Mesendoderm (in vitro differentiated cells): ENCODE measurements at regions not wholly inside any gene's neighbourhood (a gene's known extent, or its start where the extent isn't known, plus 50 kb on each side); places are given as distances from the start of the nearest gene placed in this dataset.

Experiments used
- DNase-seq: peaks from one replicate; pipeline ENCODE4 v3.0.0; 2013
- H2AK5ac ChIP-seq: 2 replicates; pipeline ENCODE4 v1.6.1; 2013; ENCODE audit warnings: low read length, inconsistent platforms
- H2BK120ac ChIP-seq: 2 replicates; pipeline ENCODE4 v1.6.1; 2013; ENCODE audit warnings: low read depth, mild to moderate bottlenecking, low read length, moderate library complexity, mixed read lengths
- H2BK15ac ChIP-seq: replicated peaks from 2 replicates; pipeline ENCODE4 v1.6.1; 2013; ENCODE audit warnings: low read depth, mild to moderate bottlenecking, moderate library complexity
- H2BK5ac ChIP-seq: 2 replicates; pipeline ENCODE4 v1.6.1; 2013; ENCODE audit warnings: low read length, inconsistent platforms
- H3K18ac ChIP-seq: 2 replicates; pipeline ENCODE4 v1.6.1; 2013; ENCODE audit warnings: mild to moderate bottlenecking, low read length, mixed read lengths
- H3K23ac ChIP-seq: one replicate; pipeline ENCODE4 v1.6.1; 2013; ENCODE audit warnings: low read length
- H3K27ac ChIP-seq: 2 replicates; pipeline ENCODE4 v1.5.1; 2013; ENCODE audit warnings: low read depth, mild to moderate bottlenecking, inconsistent platforms, low read length, moderate library complexity
- H3K27me3 ChIP-seq: 2 replicates; pipeline ENCODE4 v1.6.1; 2013; ENCODE audit warnings: low read length, control low read depth, mild to moderate bottlenecking, inconsistent platforms; ENCODE audit not compliant: insufficient read depth, poor library complexity
- H3K36me3 ChIP-seq: 2 replicates; pipeline ENCODE4 v1.6.1; 2013; ENCODE audit warnings: low read length, inconsistent platforms; ENCODE audit not compliant: control insufficient read depth, insufficient read depth
- H3K4ac ChIP-seq: one replicate; pipeline ENCODE4 v1.6.1; 2013; ENCODE audit warnings: low read depth, mild to moderate bottlenecking, low read length, moderate library complexity
- H3K4me1 ChIP-seq: 2 replicates; pipeline ENCODE4 v1.6.1; 2013; ENCODE audit warnings: low read depth, low read length, inconsistent platforms; ENCODE audit not compliant: control insufficient read depth
- H3K4me2 ChIP-seq: 2 replicates; pipeline ENCODE4 v1.6.1; 2013; ENCODE audit warnings: low read length
- H3K4me3 ChIP-seq: 2 replicates; pipeline ENCODE4 v1.5.1; 2013; ENCODE audit warnings: mild to moderate bottlenecking, low read length
- H3K56ac ChIP-seq: one replicate; pipeline ENCODE4 v1.6.1; 2013; ENCODE audit warnings: low read length
- H3K79me1 ChIP-seq: 2 replicates; pipeline ENCODE4 v1.6.1; 2013; ENCODE audit warnings: low read length, inconsistent platforms
- H3K79me2 ChIP-seq: 2 replicates; pipeline ENCODE4 v1.6.1; 2013; ENCODE audit warnings: mild to moderate bottlenecking, low read length; ENCODE audit not compliant: control insufficient read depth, insufficient read depth
- H3K9ac ChIP-seq: 2 replicates; pipeline ENCODE4 v1.6.1; 2013; ENCODE audit warnings: low read length, inconsistent platforms
- H4K5ac ChIP-seq: one replicate; pipeline ENCODE4 v1.6.1; 2013; ENCODE audit warnings: low read length
- H4K8ac ChIP-seq: one replicate; pipeline ENCODE4 v1.6.1; 2013; ENCODE audit warnings: low read depth, mild to moderate bottlenecking, control low read depth, low read length, moderate library complexity
- WGBS: extraction: QIAGEN DNeasy Blood & Tissue Kit; methylation state at CpG from one replicate; pipeline ENCODE4 v1.1.7; 2013; ENCODE audit warnings: low lambda C conversion rate, missing lambda C conversion rate; ENCODE audit not compliant: insufficient coverage; ENCODE audit errors: extremely low coverage; 5-methylcytosine and 5-hydroxymethylcytosine counted together

DNA sequence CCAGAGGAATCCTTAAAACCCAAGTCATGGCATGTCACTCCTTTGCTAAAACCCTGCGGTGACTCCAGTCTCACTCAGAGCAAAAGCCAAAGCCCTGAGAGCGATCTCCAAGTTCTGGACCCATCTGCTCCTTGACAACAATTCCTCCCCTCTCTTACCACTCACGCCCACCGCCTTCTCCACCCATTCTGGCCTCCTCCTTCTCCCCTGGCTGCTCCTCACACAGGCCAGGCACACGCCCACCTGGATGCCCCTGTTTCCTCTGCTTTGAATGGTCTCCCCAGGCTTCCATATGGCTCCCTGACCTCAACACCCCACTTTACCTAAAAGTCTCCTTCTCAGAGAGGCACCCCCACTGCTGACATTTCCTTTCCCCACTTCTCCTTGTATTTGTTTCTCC, 146.1 kb upstream of the LINGO1 start:
- Histone ChIP-seq H3K23ac (no peak overlapping the region), H3K56ac (no peak overlapping the region), H3K36me3 (no peaks in the 10 kb centered on the region), H3K18ac (no peak overlapping the region), H4K8ac (no peak overlapping the region), H3K79me2 (no peaks in the 10 kb centered on the region), H4K5ac (no peak overlapping the region), H3K27ac (no peak overlapping the region), H3K9ac (no peak overlapping the region), H2BK15ac (no peak overlapping the region), H2BK120ac (no peak overlapping the region), H3K4me2 (no peak overlapping the region), H3K27me3 (no peaks in the 10 kb centered on the region), H3K4ac (no peak overlapping the region), H3K4me1 (no peaks in the 10 kb centered on the region), H2BK5ac (no peak overlapping the region), H3K79me1 (no peaks in the 10 kb centered on the region), H2AK5ac (no peak overlapping the region), H3K4me3 (no peak overlapping the region)
- WGBS = no CpG with 5 or more reads among the region's 5 CpGs
- DNase-seq = no peak

- Histone ChIP-seq H3K27me3 (no peaks in the 10 kb centered on the region), H3K9ac (no peak overlapping the region), H2AK5ac (no peak overlapping the region), H4K5ac (no peak overlapping the region), H2BK15ac (no peak overlapping the region), H3K27ac (no peak overlapping the region), H3K4me2 (no peak overlapping the region), H3K36me3 (no peaks in the 10 kb centered on the region), H3K4ac (no peak overlapping the region), H3K4me1 (no peaks in the 10 kb centered on the region), H3K4me3 (no peak overlapping the region), H2BK5ac (no peak overlapping the region), H3K79me1 (no peaks in the 10 kb centered on the region), H3K23ac (no peak overlapping the region), H3K56ac (no peak overlapping the region), H3K18ac (no peak overlapping the region), H2BK120ac (no peak overlapping the region), H3K79me2 (no peaks in the 10 kb centered on the region), H4K8ac (no peak overlapping the region)
- DNase-seq = no peak
- WGBS = no CpG with 5 or more reads among the region's 10 CpGs
Observed at GRCh38 chr15:77775837-77776236, 143.1 kb upstream of the LINGO1 start.

- Histone ChIP-seq H3K27me3 (no peaks in the 10 kb centered on the region), H4K5ac (no peak overlapping the region), H4K8ac (no peak overlapping the region), H3K4me3 (no peak overlapping the region), H3K4me2 (no peak overlapping the region), H3K4me1 (no peaks in the 10 kb centered on the region), H3K36me3 (no peaks in the 10 kb centered on the region), H3K79me2 (no peaks in the 10 kb centered on the region), H3K23ac (no peak overlapping the region), H2AK5ac (no peak overlapping the region), H3K4ac (no peak overlapping the region), H3K9ac (no peak overlapping the region), H3K18ac (no peak overlapping the region), H3K27ac (no peak overlapping the region), H3K79me1 (no peaks in the 10 kb centered on the region), H2BK5ac (no peak overlapping the region), H3K56ac (no peak overlapping the region), H2BK15ac (no peak overlapping the region), H2BK120ac (no peak overlapping the region)
- no peak for DNase-seq
- no CpG with 5 or more reads among the region's 7 CpGs for WGBS
Observed at GRCh38 chr15:77775373-77775772, 142.7 kb upstream of the LINGO1 start.

- Histone ChIP-seq H3K9ac (no peak overlapping the region), H3K36me3 (no peaks in the 10 kb centered on the region), H3K4me1 (no peaks in the 10 kb centered on the region), H3K56ac (no peak overlapping the region), H4K8ac (no peak overlapping the region), H2BK15ac (no peak overlapping the region), H2BK120ac (no peak overlapping the region), H3K4ac (no peak overlapping the region), H2AK5ac (no peak overlapping the region), H3K27me3 (no peaks in the 10 kb centered on the region), H2BK5ac (no peak overlapping the region), H3K79me2 (no peaks in the 10 kb centered on the region), H3K79me1 (no peaks in the 10 kb centered on the region), H3K18ac (no peak overlapping the region), H3K4me3 (no peak overlapping the region), H3K23ac (no peak overlapping the region), H3K27ac (no peak overlapping the region), H4K5ac (no peak overlapping the region), H3K4me2 (no peak overlapping the region)
- DNase-seq = no peak
- no CpG with 5 or more reads among the region's 8 CpGs for WGBS
Observed at GRCh38 chr15:77774350-77774749, 141.6 kb upstream of the LINGO1 start.

- H3K4me1 ChIP-seq = no peaks in the 10 kb centered on the region
- no peak overlapping the region for H4K5ac ChIP-seq
- H3K4me2 ChIP-seq = no peak overlapping the region
- no peaks in the 10 kb centered on the region for H3K79me2 ChIP-seq
- H4K8ac ChIP-seq = no peak overlapping the region
- no peak overlapping the region for H3K27ac ChIP-seq
- no peak overlapping the region for H3K18ac ChIP-seq
- no CpG with 5 or more reads among the region's 5 CpGs for WGBS
- no peak overlapping the region for H2BK15ac ChIP-seq
- H3K9ac ChIP-seq = no peak overlapping the region
- no peak overlapping the region for H2BK5ac ChIP-seq
- no peak overlapping the region for H3K4me3 ChIP-seq
- no peak overlapping the region for H3K56ac ChIP-seq
- no peaks in the 10 kb centered on the region for H3K27me3 ChIP-seq
- H2BK120ac ChIP-seq = no peak overlapping the region
- H3K79me1 ChIP-seq = no peaks in the 10 kb centered on the region
- DNase-seq = no peak
- no peak overlapping the region for H3K4ac ChIP-seq
- H2AK5ac ChIP-seq = no peak overlapping the region
- H3K23ac ChIP-seq = no peak overlapping the region
- no peaks in the 10 kb centered on the region for H3K36me3 ChIP-seq
Observed at GRCh38 chr15:77773903-77774302, 141.2 kb upstream of the LINGO1 start.

DNA sequence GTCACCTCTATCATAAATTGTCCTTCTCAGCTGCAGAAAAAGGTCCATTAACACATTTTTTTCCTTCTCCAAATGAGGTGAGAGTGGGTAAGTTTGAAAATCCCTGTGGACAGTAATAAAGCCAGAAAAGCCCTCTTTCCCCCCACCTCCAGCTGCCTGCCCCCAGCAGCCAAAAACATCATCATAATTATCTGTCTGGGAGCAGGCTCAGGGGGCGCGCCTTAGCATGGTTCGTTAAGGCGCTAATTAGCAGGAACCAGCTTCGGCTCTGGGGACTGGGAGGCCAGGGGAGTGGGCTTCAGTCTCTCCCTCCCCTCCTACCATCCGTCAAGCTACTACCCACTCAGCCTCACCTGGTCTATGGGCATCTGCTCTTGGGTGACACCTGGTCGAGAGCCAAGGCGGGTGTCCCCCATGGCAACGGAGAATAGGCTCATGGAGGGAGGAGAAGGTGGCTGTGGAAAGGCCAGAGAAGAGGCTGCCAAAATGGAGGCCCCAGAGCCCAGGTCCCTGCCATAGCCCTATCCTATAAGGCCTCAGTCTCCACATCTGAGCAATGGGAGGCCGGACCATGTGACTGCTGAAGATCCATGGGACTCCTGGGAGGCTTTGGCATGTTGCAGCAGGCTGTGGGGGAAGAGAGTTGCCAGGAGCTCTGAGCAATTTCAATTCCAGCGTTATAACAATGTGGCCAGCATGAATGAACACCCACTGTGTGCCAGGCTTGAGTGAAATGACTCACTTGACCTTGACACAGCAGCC, 140.1 kb upstream of the LINGO1 start:
- no peak overlapping the region for H3K4me3 ChIP-seq
- no peak for DNase-seq
- no peaks in the 10 kb centered on the region for H3K27me3 ChIP-seq
- no peak overlapping the region for H3K4me2 ChIP-seq
- no peaks in the 10 kb centered on the region for H3K36me3 ChIP-seq
- H2BK15ac ChIP-seq = no peak overlapping the region
- no peaks in the 10 kb centered on the region for H3K79me2 ChIP-seq
- no peak overlapping the region for H2BK120ac ChIP-seq
- no peak overlapping the region for H2BK5ac ChIP-seq
- H3K23ac ChIP-seq = no peak overlapping the region
- no peaks in the 10 kb centered on the region for H3K79me1 ChIP-seq
- H3K4ac ChIP-seq = no peak overlapping the region
- no peak overlapping the region for H3K9ac ChIP-seq
- WGBS = no CpG with 5 or more reads among the region's 11 CpGs
- H4K8ac ChIP-seq = no peak overlapping the region
- no peak overlapping the region for H4K5ac ChIP-seq
- no peak overlapping the region for H2AK5ac ChIP-seq
- no peaks in the 10 kb centered on the region for H3K4me1 ChIP-seq
- H3K56ac ChIP-seq = no peak overlapping the region
- no peak overlapping the region for H3K27ac ChIP-seq
- H3K18ac ChIP-seq = no peak overlapping the region
